ENCODE measurements at regions not wholly inside any gene's neighbourhood (a gene's known extent, or its start where the extent isn't known, plus 50 kb on each side); places are given as distances from the start of the nearest gene placed in this dataset.

GRCh38 chr15:100703032-100703578 is 100.7 kb downstream of the ASB7 start:
- Mint-ChIP-seq H3K27ac (peak overlapping the region in 1 of 6 donors; percentile 1), H3K27me3 (ENCODE audit: low read depth in 3 of 3) (peaks cover 2 to 14% (median 10%) of the 10 kb centered on the region in 3 donors), H3K4me3 (no peak overlapping the region), H3K4me1 (peaks cover 0 to 3% of the 10 kb centered on the region in 2 donors), H3K9me3 (peaks cover 0 to 4% (median 0%) of the 10 kb centered on the region in 6 donors), H3K36me3 (peaks cover 0 to 4% (median 0%) of the 10 kb centered on the region in 3 donors)
- peak in 1 of 3 donors; percentile 16 for DNase-seq

- Mint-ChIP-seq H3K27ac (peak overlapping the region in 1 of 6 donors; percentile 1), H3K27me3 (ENCODE audit: low read depth in 3 of 3) (peaks cover 2 to 14% (median 10%) of the 10 kb centered on the region in 3 donors), H3K36me3 (peaks cover 0 to 4% (median 0%) of the 10 kb centered on the region in 3 donors), H3K4me1 (peaks cover 0 to 3% of the 10 kb centered on the region in 2 donors), H3K9me3 (peaks cover 0 to 4% (median 0%) of the 10 kb centered on the region in 6 donors), H3K4me3 (no peak overlapping the region)
- no peak for DNase-seq
Observed at GRCh38 chr15:100703671-100704070, 101.3 kb downstream of the ASB7 start.

- Mint-ChIP-seq H3K9me3 (peaks cover 0 to 4% (median under 1%) of the 10 kb centered on the region in 6 donors), H3K36me3 (peaks cover 0 to 4% (median 0%) of the 10 kb centered on the region in 3 donors), H3K27ac (no peak overlapping the region), H3K4me1 (peaks cover 0 to 3% of the 10 kb centered on the region in 2 donors), H3K4me3 (no peak overlapping the region), H3K27me3 (ENCODE audit: low read depth in 3 of 3) (peaks cover 2 to 14% (median 9%) of the 10 kb centered on the region in 3 donors)
- no peak for DNase-seq
Observed at GRCh38 chr15:100704281-100705055, 102.1 kb downstream of the ASB7 start.

- Mint-ChIP-seq H3K9me3 (peaks cover 0 to 7% (median 3%) of the 10 kb centered on the region in 6 donors), H3K36me3 (peaks cover 3 to 6% (median 5%) of the 10 kb centered on the region in 3 donors), H3K27me3 (ENCODE audit: low read depth in 3 of 3) (peaks cover 2 to 15% (median 8%) of the 10 kb centered on the region in 3 donors), H3K4me1 (peaks cover 0 to 3% of the 10 kb centered on the region in 2 donors), H3K4me3 (no peak overlapping the region), H3K27ac (no peak overlapping the region)
- no peak for DNase-seq
Observed at GRCh38 chr15:100705065-100705464, 102.7 kb downstream of the ASB7 start.

- peaks cover 5 to 8% (median 6%) of the 10 kb centered on the region in 3 donors for H3K36me3 Mint-ChIP-seq
- no peak overlapping the region for H3K4me3 Mint-ChIP-seq
- H3K4me1 Mint-ChIP-seq: peaks cover 0 to 3% of the 10 kb centered on the region in 2 donors
- peaks cover 0 to 7% (median 4%) of the 10 kb centered on the region in 6 donors for H3K9me3 Mint-ChIP-seq
- peaks cover 2 to 15% (median 8%) of the 10 kb centered on the region in 3 donors for H3K27me3 Mint-ChIP-seq (ENCODE audit: low read depth in 3 of 3)
- H3K27ac Mint-ChIP-seq: no peak overlapping the region
- DNase-seq: no peak
Observed at GRCh38 chr15:100705841-100706240, 103.5 kb downstream of the ASB7 start.

GRCh38 chr15:100707229-100707628 is 104.8 kb downstream of the ASB7 start:
- peaks cover 5 to 8% (median 6%) of the 10 kb centered on the region in 3 donors for H3K36me3 Mint-ChIP-seq
- no peak for DNase-seq
- H3K4me1 Mint-ChIP-seq: peaks cover 0 to 3% of the 10 kb centered on the region in 2 donors
- H3K9me3 Mint-ChIP-seq: peaks cover 0 to 7% (median 4%) of the 10 kb centered on the region in 6 donors
- H3K4me3 Mint-ChIP-seq: no peak overlapping the region
- H3K27me3 Mint-ChIP-seq (ENCODE audit: low read depth in 3 of 3): peaks cover 2 to 10% (median 6%) of the 10 kb centered on the region in 3 donors
- no peak overlapping the region for H3K27ac Mint-ChIP-seq

- Mint-ChIP-seq H3K27me3 (ENCODE audit: low read depth in 3 of 3) (peaks cover 2 to 6% (median 4%) of the 10 kb centered on the region in 3 donors), H3K9me3 (peaks cover 0 to 7% (median 4%) of the 10 kb centered on the region in 6 donors), H3K27ac (no peak overlapping the region), H3K4me3 (no peak overlapping the region), H3K36me3 (peaks cover 5 to 8% (median 6%) of the 10 kb centered on the region in 3 donors), H3K4me1 (no peaks in the 10 kb centered on the region)
- DNase-seq: no peak
Observed at GRCh38 chr15:100708916-100709315, 106.5 kb downstream of the ASB7 start.

- peaks cover 5 to 8% (median 6%) of the 10 kb centered on the region in 3 donors for H3K36me3 Mint-ChIP-seq
- no peak for DNase-seq
- peak overlapping the region in 1 of 6 donors; percentile 23 for H3K27ac Mint-ChIP-seq
- no peaks in the 10 kb centered on the region for H3K4me1 Mint-ChIP-seq
- H3K27me3 Mint-ChIP-seq (ENCODE audit: low read depth in 3 of 3): peaks cover 0 to 4% (median 2%) of the 10 kb centered on the region in 3 donors
- no peak overlapping the region for H3K4me3 Mint-ChIP-seq
- H3K9me3 Mint-ChIP-seq: peaks cover 0 to 7% (median 2%) of the 10 kb centered on the region in 6 donors
Observed at GRCh38 chr15:100710222-100710621, 107.8 kb downstream of the ASB7 start.

GRCh38 chr15:100710744-100711515 is 108.5 kb downstream of the ASB7 start:
- Mint-ChIP-seq H3K9me3 (peaks cover 0 to 7% (median 2%) of the 10 kb centered on the region in 6 donors), H3K4me3 (no peak overlapping the region), H3K36me3 (peaks cover 5 to 8% (median 6%) of the 10 kb centered on the region in 3 donors), H3K27ac (peak overlapping the region in 1 of 6 donors; percentile 23), H3K4me1 (no peaks in the 10 kb centered on the region), H3K27me3 (ENCODE audit: low read depth in 3 of 3) (peaks cover 0 to 4% (median 0%) of the 10 kb centered on the region in 3 donors)
- no peak for DNase-seq

- no peak overlapping the region for H3K27ac Mint-ChIP-seq
- peaks cover 0 to 4% (median 0%) of the 10 kb centered on the region in 3 donors for H3K27me3 Mint-ChIP-seq (ENCODE audit: low read depth in 3 of 3)
- DNase-seq: no peak
- no peak overlapping the region for H3K4me3 Mint-ChIP-seq
- H3K9me3 Mint-ChIP-seq: peaks cover 0 to 7% (median 2%) of the 10 kb centered on the region in 6 donors
- peaks cover 5 to 8% (median 6%) of the 10 kb centered on the region in 3 donors for H3K36me3 Mint-ChIP-seq
- H3K4me1 Mint-ChIP-seq: no peaks in the 10 kb centered on the region
Observed at GRCh38 chr15:100711516-100712021, 109.2 kb downstream of the ASB7 start.

GRCh38 chr15:100712226-100712625 is 109.8 kb downstream of the ASB7 start:
- DNase-seq: no peak
- no peak overlapping the region for H3K27ac Mint-ChIP-seq
- H3K9me3 Mint-ChIP-seq: peaks cover 0 to 7% (median 2%) of the 10 kb centered on the region in 6 donors
- H3K4me3 Mint-ChIP-seq: no peak overlapping the region
- peaks cover 0 to 2% (median 0%) of the 10 kb centered on the region in 3 donors for H3K27me3 Mint-ChIP-seq (ENCODE audit: low read depth in 3 of 3)
- no peaks in the 10 kb centered on the region for H3K4me1 Mint-ChIP-seq
- H3K36me3 Mint-ChIP-seq: peaks cover 5 to 8% (median 6%) of the 10 kb centered on the region in 3 donors

- H3K36me3 Mint-ChIP-seq: peaks cover 4 to 6% (median 5%) of the 10 kb centered on the region in 3 donors
Observed at GRCh38 chr15:100713163-100713867, 110.9 kb downstream of the ASB7 start.

More at GRCh38 chr15:100713163-100713867, 110.9 kb downstream of the ASB7 start:
- H3K27me3 Mint-ChIP-seq (ENCODE audit: low read depth in 3 of 3): peaks cover under 1 to 2% (median under 1%) of the 10 kb centered on the region in 3 donors
- peaks cover 0 to 7% (median 2%) of the 10 kb centered on the region in 6 donors for H3K9me3 Mint-ChIP-seq
- H3K4me3 Mint-ChIP-seq: no peak overlapping the region
- no peak overlapping the region for H3K27ac Mint-ChIP-seq
- H3K4me1 Mint-ChIP-seq: no peaks in the 10 kb centered on the region
- DNase-seq: no peak
